Natural killer cell treated with Interleukin-12 subunit alpha and Interleukin-12 subunit beta and Interleukin-15 and Interleukin-18, amount 100 ng/mL, for 72 hours (primary cell): ENCODE measurements at regions not wholly inside any gene's neighbourhood (a gene's known extent, or its start where the extent isn't known, plus 50 kb on each side); places are given as distances from the start of the nearest gene placed in this dataset.

Experiments used
- ATAC-seq, 2 donors: fragments of 150-1000 bp; cut with Tn5 transposase in 1 of 2; sonication (Bioruptor Pico), chemical (Tn5 transposase) in 1 of 2; 2 replicates each; pipeline ENCODE4 v1.10.0; 2021
- DNase-seq: peaks from one replicate; pipeline ENCODE4 v3.0.0; 2022; ENCODE audit warnings: low spot score
- H3K27ac Mint-ChIP-seq, 2 donors: 1 replicate in 1 of 2; 2 replicates in 1 of 2; pipeline ENCODE4 v1.8.0; 2022; ENCODE audit warnings: mixed read lengths in 2 of 2, mild to moderate bottlenecking in 1 of 2, moderate library complexity in 1 of 2
- H3K27me3 Mint-ChIP-seq, 2 donors: 1 replicate in 1 of 2; 2 replicates in 1 of 2; pipeline ENCODE4 v1.8.0; 2022; ENCODE audit warnings: mixed read lengths in 2 of 2
- H3K36me3 Mint-ChIP-seq: one replicate; pipeline ENCODE4 v1.8.0; 2022; ENCODE audit warnings: mixed read lengths
- H3K4me1 Mint-ChIP-seq, 2 donors: 1 replicate in 1 of 2; 2 replicates in 1 of 2; pipeline ENCODE4 v1.8.0; 2022; ENCODE audit warnings: low read depth in 2 of 2, mixed read lengths in 2 of 2, mild to moderate bottlenecking in 1 of 2
- H3K4me3 Mint-ChIP-seq: one replicate; pipeline ENCODE4 v1.8.0; 2022; ENCODE audit warnings: mixed read lengths
- H3K9me3 Mint-ChIP-seq: 2 replicates; pipeline ENCODE4 v1.8.0; 2022; ENCODE audit warnings: mixed read lengths

DNA sequence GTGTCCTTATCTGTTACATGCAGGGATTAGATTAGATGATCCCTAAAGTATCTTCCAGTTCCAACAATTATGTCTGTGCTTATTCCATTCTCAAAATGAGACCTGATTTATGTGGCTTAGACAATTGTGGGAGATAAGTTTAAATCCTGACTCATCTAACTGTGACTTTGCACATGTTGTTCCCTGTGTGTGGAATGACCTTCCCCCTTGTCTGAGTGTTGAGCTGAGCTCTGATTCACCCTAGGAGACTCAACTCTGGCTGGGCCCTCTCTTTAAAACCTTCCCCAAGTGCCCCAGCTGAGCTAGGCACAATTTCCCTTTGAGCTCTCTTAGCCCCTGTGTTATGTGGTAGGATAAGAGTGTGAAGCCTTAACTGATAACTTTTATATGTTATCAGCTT, 118.9 kb upstream of the ELL2 start:
- peaks cover 6 to 20% of the 10 kb centered on the region in 2 donors for H3K27me3 Mint-ChIP-seq
- peak overlapping the region; percentile 23 to 70 for H3K27ac Mint-ChIP-seq
- peaks cover 4% of the 10 kb centered on the region for H3K36me3 Mint-ChIP-seq
- no peaks in the 10 kb centered on the region for H3K9me3 Mint-ChIP-seq
- ATAC-seq (no peak), DNase-seq (no peak)
- H3K4me3 Mint-ChIP-seq = no peak overlapping the region
- peaks cover 26 to 31% of the 10 kb centered on the region in 2 donors for H3K4me1 Mint-ChIP-seq

DNA sequence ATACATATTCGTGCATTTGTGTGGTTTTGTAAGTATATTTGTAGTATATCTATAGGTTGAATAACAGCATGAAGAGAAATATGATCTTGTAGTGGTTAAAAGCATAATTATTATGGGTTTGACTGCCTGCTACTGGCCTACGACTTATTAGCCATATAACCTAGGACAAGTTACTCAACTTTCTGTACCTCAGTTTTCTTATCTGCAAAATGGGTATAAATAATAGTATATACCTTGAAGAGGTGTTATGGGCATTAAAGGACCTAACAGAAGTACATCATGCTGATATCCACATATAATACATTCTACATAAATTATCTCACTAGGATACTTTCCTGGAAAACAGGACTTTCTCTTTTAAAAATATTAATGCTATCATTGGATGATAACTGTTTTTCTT, 118.3 kb upstream of the ELL2 start:
- Mint-ChIP-seq H3K9me3 (no peaks in the 10 kb centered on the region), H3K4me1 (peaks cover 26 to 31% of the 10 kb centered on the region in 2 donors), H3K4me3 (no peak overlapping the region), H3K27me3 (peaks cover 6 to 20% of the 10 kb centered on the region in 2 donors), H3K27ac (no peak overlapping the region), H3K36me3 (peaks cover 4% of the 10 kb centered on the region)
- ATAC-seq (no peak), DNase-seq (no peak)

DNA sequence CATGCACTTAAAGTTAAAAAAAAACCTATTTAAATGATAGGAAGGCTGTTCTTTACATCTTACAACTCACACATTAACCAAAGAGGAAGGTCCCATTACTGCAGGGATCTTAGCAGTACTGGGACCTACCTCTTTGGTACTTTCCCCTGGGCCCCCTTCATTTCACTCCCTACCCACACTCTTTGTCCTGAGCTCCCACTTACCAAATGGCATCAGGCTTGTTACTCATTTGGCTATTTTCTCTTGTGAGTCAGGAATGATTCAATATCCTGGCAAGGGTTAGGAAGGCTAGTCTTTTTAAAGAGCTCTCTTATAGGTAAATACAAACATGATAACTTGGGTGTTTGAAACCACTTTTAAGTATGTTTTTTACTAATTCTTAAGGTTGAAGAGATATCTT, 117.4 kb upstream of the ELL2 start:
- Mint-ChIP-seq H3K4me3 (peak overlapping the region; percentile 33), H3K36me3 (peaks cover 4% of the 10 kb centered on the region), H3K27me3 (peaks cover 6 to 13% of the 10 kb centered on the region in 2 donors), H3K4me1 (peaks cover 26 to 31% of the 10 kb centered on the region in 2 donors), H3K27ac (peak overlapping the region; percentile 62 to 83), H3K9me3 (no peaks in the 10 kb centered on the region)
- peak; percentile 94 for ATAC-seq
- no peak for DNase-seq

DNA sequence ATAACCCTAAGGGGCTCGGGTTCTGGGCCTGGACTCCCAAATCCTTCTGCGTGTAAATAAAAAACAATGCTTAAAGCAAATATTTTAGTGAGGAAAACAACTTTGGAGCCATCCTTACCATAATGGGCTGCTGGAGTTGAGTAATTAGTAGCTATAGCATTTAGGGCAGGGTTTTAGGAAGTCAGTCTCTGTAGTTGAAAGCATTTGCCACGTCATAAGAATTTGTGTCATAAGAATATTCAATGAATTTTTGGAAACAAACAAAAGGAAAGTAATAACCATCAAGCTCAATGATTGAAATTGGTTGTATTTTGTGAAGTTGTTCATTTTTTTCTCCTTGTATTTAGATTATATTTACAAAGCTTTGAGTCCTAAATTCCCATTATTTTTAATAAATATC, 114.8 kb upstream of the ELL2 start:
- H3K4me3 Mint-ChIP-seq = no peak overlapping the region
- no peak for ATAC-seq
- no peaks in the 10 kb centered on the region for H3K9me3 Mint-ChIP-seq
- H3K36me3 Mint-ChIP-seq = peaks cover 4% of the 10 kb centered on the region
- peaks cover 6% of the 10 kb centered on the region in 2 donors for H3K27me3 Mint-ChIP-seq
- no peak overlapping the region for H3K27ac Mint-ChIP-seq
- DNase-seq = no peak
- H3K4me1 Mint-ChIP-seq = peaks cover 22 to 23% of the 10 kb centered on the region in 2 donors

DNA sequence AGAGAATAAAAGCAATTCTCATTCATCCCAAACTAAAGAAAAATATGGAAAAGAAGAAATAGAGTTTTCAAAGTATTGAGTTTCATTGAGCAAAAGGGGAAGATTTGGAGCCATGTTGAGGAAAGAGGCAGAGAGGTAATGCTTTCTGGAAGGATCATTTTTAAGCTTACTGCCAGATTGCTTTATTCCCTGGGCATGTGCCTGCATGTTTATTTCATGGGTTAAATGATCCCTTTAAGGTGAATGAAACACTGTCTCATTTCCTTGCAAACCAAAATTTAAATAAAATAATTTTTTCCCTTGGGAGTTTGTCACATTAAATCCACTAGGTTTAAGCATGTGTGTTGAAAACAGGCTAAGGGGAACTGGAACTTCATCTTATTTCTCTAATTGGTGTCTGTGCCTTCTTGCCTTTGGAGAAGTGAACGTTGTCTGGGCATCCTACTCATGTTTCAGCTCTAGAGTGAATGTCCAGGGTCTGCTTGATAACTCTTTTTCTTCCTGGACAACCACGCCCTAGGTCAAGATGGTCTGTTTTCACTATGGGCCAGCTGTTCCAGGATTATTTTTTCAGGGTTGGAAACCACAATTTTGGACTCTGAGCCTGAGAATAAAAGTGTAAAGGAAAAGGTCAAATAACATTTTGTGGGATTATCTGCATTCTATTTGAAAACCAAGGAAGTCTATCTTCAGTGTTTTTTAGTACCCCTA, 114.1 kb upstream of the ELL2 start:
- no peak overlapping the region for H3K27ac Mint-ChIP-seq
- ATAC-seq (no peak), DNase-seq (no peak)
- H3K4me1 Mint-ChIP-seq = peaks cover 18 to 22% of the 10 kb centered on the region in 2 donors
- peaks cover 2 to 6% of the 10 kb centered on the region in 2 donors for H3K27me3 Mint-ChIP-seq
- H3K36me3 Mint-ChIP-seq = peaks cover 4% of the 10 kb centered on the region
- H3K9me3 Mint-ChIP-seq = no peaks in the 10 kb centered on the region
- no peak overlapping the region for H3K4me3 Mint-ChIP-seq

DNA sequence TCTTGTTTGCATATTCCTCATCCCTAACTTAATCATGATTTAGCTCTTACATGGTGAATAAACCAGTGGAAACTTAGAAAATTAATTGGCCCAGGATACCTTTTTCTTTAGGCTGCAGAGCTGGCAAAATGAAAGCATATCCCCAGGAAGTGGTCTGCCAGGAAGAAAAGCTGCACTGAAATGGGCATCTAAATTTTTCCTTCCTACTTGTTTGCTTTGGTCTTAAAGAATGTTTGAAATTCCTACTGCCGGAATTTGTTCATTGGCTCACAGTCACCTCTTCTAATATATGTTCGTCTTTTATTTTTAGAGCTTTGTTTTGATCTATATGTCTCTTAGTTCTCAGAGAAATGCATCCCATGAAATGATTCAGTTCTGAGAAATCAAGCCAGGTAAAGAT, 113.2 kb upstream of the ELL2 start:
- ATAC-seq (no peak), DNase-seq (no peak)
- Mint-ChIP-seq H3K27ac (no peak overlapping the region), H3K4me3 (no peak overlapping the region), H3K27me3 (peaks cover 2 to 6% of the 10 kb centered on the region in 2 donors), H3K36me3 (peaks cover 4% of the 10 kb centered on the region), H3K4me1 (peaks cover 19 to 23% of the 10 kb centered on the region in 2 donors), H3K9me3 (no peaks in the 10 kb centered on the region)

DNA sequence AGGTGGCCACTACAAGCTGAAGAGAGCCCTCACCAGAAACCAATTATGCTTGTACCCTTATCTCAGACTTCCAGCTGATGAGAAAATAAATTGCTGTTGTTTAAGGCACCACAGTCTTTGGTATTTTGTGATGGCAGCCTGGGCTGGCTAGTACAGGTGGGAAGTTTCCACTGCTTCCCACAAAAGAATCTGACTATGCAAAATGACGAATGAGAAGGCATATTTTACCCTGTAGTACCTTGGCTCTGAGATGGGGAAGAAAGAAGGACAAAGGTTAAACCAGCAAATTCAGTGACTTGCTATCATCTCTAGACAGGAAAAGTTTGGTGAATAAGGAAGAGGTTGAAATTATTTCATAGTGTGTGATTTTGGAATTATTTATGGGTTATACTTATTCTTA, 112.8 kb upstream of the ELL2 start:
- DNase-seq (no peak), ATAC-seq (no peak)
- Mint-ChIP-seq H3K9me3 (no peaks in the 10 kb centered on the region), H3K27ac (no peak overlapping the region), H3K4me3 (no peak overlapping the region), H3K4me1 (peaks cover 19 to 23% of the 10 kb centered on the region in 2 donors), H3K36me3 (peaks cover 4% of the 10 kb centered on the region), H3K27me3 (peaks cover 2 to 6% of the 10 kb centered on the region in 2 donors)

DNA sequence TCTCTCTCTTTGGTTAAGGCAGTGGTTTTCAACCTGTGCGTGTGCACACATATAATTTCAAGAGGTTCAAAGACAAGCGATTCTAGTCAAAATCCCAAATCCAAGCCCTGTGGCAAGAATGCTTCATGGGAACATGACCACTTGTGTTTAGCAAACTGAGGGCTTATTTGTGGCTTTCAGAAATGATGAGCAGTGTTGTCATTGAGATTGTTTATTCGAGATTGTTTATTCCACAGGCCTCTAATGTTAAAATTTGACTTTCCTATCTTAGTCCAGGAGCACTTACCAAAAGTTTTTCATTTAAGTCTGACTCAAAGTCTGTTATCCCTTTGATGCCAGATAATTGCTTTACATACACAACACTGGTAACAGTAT, 111.1 kb upstream of the ELL2 start:
- no peak for ATAC-seq
- H3K9me3 Mint-ChIP-seq = no peaks in the 10 kb centered on the region
- peaks cover 2 to 5% of the 10 kb centered on the region in 2 donors for H3K27me3 Mint-ChIP-seq
- peaks cover 3% of the 10 kb centered on the region for H3K36me3 Mint-ChIP-seq
- H3K27ac Mint-ChIP-seq = no peak overlapping the region
- no peak overlapping the region for H3K4me3 Mint-ChIP-seq
- DNase-seq = no peak
- H3K4me1 Mint-ChIP-seq = peaks cover 14 to 17% of the 10 kb centered on the region in 2 donors

DNA sequence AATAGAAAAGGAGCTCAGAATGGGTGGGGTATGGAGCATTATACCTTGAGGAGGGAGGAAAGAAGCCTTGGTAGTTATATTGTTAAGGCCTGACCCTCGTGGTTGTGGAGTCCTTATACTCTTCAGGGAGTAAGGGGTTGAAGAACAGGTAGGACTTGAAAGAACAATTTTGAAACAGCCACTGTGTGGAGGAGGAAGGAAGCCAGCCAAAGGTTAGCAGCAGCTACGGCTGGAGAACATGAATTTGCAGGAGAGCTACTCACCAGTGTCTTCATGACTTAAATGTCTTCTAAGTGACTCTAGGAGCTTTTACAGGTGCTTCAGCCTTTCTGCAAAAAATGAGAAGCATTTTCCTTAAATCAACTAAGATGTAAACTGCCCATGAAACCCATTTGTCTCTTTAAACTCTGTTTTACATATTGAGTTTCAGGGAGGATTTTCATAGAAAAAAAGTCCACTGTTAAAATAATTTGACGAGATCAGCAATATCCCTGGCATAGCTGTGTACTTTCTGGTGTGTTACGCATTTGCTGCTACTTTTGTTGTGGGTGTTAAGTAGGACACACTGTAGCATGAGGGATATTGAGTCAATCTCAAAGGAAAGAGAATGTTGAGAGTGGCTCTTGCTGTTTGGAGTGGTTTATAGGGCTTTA, 110.6 kb upstream of the ELL2 start:
- H3K27ac Mint-ChIP-seq = no peak overlapping the region
- H3K9me3 Mint-ChIP-seq = no peaks in the 10 kb centered on the region
- no peak overlapping the region for H3K4me3 Mint-ChIP-seq
- no peak for DNase-seq
- no peaks in the 10 kb centered on the region for H3K36me3 Mint-ChIP-seq
- H3K4me1 Mint-ChIP-seq = peaks cover 13 to 17% of the 10 kb centered on the region in 2 donors
- no peaks in the 10 kb centered on the region for H3K27me3 Mint-ChIP-seq
- no peak for ATAC-seq

DNA sequence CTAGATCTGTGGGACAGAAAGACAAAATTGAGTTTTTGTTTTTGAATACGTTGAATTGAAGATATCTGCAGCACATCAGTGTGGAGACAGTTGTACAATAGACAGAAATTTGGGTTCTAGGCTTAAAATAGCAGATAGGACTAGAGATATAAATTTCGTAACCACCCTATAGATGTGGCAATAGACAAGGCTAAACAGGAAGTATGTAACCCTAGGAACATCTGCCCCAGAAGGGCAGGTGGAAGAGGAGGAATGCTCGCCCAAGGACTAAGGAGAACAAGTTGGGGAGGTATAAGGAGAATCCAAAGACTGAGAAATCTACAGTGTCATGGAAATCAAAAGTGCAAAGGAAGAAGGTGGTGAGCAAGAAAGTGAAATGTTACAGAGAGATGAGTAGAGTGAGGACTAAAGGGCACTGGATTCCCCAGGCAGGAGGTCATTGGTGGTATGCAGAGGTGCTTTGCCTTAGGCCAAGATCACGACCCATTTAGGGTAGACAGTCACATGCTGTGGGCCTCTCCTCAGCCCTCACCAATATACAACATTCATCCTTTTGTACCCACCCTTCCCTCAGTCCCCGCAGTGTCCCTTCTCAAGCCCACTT, 109.1 kb upstream of the ELL2 start:
- H3K4me1 Mint-ChIP-seq = peaks cover 18 to 25% of the 10 kb centered on the region in 2 donors
- H3K36me3 Mint-ChIP-seq = no peaks in the 10 kb centered on the region
- H3K4me3 Mint-ChIP-seq = no peak overlapping the region
- no peaks in the 10 kb centered on the region for H3K9me3 Mint-ChIP-seq
- H3K27me3 Mint-ChIP-seq = no peaks in the 10 kb centered on the region
- peak overlapping the region in 1 of 2 donors; percentile 1 for H3K27ac Mint-ChIP-seq
- no peak for DNase-seq
- ATAC-seq = peak; percentile 15 to 48

DNA sequence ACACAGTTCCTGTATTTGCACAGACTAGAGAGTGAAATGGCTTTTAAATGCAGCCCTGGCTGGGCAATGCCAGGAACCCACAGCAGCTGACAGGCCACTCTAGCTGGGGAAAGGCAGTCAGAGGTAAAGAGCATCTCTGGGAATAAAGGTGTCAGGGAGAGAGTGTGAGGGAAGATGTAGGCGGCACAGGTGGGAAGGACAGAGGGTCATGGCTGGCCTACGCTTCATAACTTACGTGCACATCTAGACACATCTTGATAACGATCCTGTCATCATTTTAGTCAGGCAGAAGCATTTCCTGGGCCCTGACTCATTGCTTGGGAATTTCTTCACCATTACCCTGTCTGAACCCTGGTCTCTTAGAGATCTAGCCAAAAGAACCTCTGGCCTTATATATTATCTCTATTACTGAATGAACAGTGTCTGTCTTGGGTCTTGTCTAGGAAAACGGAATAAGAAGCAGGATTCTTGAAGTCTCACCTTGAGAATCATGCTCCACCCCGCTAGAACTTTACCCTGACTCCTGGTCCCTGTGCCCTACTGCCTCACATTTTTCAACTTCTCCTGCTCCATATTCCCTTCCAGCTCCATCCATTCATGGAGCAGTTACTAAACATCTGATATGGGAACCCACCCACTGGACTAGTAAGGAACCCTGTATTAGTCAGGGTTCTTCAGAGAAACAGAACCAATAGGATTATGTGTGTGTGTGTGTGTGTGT, 106.4 kb upstream of the ELL2 start:
- peak overlapping the region; percentile 39 for H3K4me3 Mint-ChIP-seq
- DNase-seq = no peak
- peak overlapping the region; percentile 69 to 80 for H3K27ac Mint-ChIP-seq

DNA sequence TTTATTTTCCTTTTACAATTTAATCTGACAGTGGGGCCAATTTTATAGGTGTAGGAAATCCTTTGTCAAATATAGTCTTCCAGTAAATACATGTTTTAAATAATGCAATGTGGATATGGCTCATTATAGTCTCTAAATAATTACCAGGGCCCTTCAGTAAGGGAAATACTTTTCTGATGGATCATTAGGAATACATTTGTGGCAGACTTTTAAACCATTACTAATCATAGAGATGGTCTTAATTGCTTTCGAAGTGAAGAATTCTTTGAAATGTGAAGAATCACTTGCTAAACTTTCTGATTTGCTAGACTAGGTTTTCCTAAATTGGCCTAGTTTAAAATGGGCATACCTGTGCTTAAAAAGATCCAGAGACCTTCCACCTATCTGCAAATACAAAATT, 105.6 kb upstream of the ELL2 start:
- Mint-ChIP-seq H3K4me3 (peak overlapping the region; percentile 39), H3K9me3 (no peaks in the 10 kb centered on the region), H3K36me3 (no peaks in the 10 kb centered on the region), H3K27me3 (no peaks in the 10 kb centered on the region), H3K27ac (peak overlapping the region; percentile 69 to 80), H3K4me1 (peaks cover 31 to 35% of the 10 kb centered on the region in 2 donors)
- ATAC-seq (no peak), DNase-seq (no peak)

More for the DNA sequence above, 106.4 kb upstream of the ELL2 start:
- Mint-ChIP-seq H3K27me3 (no peaks in the 10 kb centered on the region), H3K9me3 (no peaks in the 10 kb centered on the region), H3K36me3 (no peaks in the 10 kb centered on the region), H3K4me1 (peaks cover 26 to 35% of the 10 kb centered on the region in 2 donors)
- ATAC-seq = peak in 1 of 2 donors; percentile 58

DNA sequence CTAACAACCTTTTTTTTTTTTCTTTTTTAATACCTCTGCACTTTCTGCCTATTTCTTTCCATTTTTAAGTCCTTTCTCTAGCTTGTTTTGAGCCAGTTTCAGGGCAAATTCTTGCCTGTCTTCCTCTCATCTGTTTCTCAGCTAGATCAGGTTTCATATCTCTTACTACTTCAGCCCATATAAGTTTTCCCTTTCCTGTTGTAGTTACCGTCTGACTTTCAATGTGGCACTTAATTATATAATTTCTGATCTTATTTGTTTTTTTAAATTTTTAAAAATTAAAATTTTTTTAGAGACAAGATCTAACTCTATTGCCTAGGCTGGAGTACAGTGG, 104.7 kb upstream of the ELL2 start:
- Mint-ChIP-seq H3K4me3 (peak overlapping the region; percentile 12), H3K27ac (peak overlapping the region; percentile 78 to 80), H3K36me3 (no peaks in the 10 kb centered on the region), H3K4me1 (peaks cover 31 to 35% of the 10 kb centered on the region in 2 donors), H3K9me3 (no peaks in the 10 kb centered on the region), H3K27me3 (no peaks in the 10 kb centered on the region)
- DNase-seq (no peak), ATAC-seq (no peak)
